Hepatic stellate cell (primary cell): ENCODE measurements at regions not wholly inside any gene's neighbourhood (a gene's known extent, or its start where the extent isn't known, plus 50 kb on each side); places are given as distances from the start of the nearest gene placed in this dataset.

Source experiments
- DNase-seq: peaks from one replicate; pipeline ENCODE4 v3.0.0; 2011; ENCODE audit warnings: low spot score

DNA sequence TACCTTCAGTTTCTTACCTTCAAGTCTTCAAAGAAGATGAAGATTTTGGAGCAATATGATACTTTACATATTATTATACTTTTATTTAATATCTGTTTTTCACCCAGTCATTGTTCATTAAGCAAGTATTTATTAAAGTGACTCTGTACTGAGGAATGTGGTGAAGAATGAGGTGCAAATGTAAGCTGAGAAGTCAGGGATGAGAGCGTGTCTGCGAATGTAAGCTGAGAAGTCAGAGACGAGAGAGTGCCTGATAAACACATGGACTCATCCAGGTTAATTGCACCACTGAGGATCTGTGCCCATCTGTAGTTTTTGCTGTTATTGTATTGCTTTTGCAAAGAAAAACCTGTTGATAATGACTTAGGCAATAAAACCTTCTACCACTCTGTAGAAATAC, 211.9 kb upstream of the FAR2 start:
- no peak for DNase-seq

DNA sequence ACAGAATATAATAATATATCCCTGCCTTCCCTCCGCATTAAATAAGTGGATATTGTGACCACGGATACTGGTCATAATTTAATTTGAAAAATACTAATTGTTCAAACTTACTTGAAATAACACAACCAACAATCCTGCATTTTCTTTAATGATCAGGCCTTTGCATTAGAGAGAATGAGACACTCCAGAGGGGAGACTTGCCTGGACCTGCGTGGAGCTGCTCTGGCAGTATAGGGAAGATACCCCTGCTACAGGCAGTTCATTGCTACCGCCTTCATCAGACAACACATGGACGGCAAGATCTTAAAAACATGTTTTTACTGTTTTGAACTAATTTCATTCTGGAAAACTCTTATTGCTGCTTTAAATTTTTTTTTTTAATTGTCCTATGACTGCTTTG, 211.0 kb upstream of the FAR2 start:
- no peak for DNase-seq

DNA sequence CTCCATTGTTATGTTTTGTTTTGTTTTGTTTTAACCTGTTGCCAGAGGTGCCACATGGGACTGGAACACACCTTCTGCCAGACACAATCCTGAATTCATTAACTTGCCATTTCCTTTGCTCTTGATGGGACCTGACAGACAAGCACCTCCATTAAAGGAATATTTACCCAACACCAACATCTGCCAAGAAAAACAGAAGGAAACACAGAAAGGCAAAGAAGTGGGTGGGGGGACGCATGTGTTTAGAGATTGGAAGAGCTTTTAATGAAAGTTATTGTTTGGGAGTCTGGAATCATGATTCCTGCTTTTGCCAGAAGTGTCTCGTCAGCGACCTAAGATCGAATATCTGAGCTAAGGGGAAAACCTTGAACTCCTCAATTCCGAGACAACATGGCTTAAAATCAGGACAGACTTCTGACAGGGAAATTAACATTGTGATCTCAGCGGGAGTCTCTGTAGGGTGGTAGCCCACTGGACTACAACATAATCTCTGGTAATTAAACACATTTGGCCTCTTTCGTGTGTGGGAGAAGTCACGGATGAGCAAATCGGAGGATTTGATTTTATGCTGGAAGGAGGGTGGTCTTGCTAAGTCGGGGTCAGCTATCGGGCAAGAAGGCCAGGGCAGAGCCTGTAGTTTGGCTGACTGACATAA, 210.4 kb upstream of the FAR2 start:
- no peak for DNase-seq

DNA sequence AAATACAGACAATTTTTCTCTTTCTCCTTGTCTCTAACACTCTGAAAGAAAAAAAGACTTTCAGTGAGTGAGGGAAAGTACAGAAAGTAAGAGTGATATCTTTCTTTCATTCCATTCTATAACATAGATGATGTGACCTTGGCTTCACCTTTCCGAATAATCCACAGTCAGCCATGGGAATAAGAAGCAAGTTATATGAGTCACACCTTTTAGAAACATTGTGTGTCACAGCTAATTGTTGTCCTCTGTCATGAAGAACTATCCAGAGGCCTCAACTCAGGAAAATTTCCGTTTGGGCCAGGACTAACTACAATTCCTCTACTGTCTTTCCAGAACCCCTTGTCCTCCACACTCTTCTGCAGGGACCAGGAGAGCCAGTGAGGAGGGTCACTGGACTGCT, 209.7 kb upstream of the FAR2 start:
- no peak for DNase-seq

DNA sequence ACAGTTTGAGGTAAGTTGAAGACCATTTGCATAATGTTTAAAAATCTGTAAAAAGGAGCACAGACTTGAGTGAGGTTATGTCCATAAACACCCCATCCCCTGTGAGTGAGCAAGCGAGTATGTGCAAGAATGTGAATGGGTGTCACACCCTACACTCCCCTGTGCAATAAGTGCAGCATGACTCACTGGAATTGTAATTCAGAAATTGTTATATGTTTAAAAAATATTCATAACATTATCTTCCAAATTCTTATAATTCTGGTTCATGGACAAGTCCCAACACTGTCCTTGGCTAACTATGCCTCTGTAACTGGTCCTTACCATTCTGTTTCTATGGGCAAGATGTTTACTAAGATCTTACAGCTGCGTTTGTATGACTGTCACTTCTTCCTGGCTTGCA, 207.8 kb upstream of the FAR2 start:
- DNase-seq: no peak

DNA sequence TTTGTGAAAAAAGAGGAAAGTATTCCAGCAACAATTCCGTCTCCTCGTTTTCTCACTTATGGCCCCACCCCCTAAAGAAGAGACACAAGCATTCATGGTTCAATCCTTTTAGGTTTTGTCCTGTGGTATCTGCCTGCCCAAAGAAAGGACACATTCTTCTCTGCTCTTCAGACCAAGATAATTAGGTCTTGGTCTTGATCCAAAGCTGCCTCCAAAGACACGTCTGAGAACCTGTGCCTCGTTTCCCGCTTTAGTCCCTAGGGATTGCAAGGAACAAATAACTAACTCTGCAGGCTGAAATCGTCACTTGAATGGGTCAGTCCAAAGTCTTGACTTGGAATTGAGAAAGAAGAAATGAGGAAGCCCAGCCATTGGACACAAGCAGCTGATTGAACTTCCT, 202.7 kb upstream of the FAR2 start:
- DNase-seq: no peak

DNA sequence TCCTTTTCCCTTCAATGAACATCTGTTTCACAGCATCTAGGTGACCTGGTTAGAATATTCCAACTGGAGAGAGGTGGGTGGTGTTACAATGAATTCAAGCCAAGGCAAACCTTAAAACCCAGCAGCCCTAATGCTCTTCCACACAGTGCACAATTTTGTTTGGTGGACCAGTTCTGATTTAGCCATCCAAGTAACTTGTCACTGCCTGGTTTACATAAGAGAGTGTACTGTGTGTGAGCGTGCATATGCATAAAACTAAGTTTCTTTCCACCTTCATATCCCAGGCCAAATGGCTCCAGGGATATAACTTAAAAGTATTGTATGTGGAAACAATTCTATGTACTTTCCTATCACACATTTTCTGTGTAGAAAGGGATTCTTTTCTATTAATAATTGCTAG, 200.4 kb upstream of the FAR2 start:
- no peak for DNase-seq

DNA sequence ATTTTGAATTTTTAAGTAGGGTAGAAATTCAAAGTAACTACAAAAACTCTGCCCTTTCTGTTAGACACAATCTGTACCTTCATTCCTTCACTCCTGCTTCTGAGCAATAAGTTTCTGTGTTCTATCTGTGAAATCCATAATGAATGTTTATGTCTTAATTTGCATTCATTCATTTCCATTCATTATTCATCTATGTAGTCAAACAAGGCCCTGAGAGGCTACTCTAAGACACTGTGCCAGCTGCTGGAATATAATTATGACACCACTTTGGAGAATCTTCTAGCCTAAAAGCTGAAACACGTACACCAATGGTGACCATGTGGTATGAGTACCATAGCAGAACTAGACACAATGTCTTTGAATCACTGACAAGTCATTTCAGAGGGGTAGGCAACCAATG, 199.9 kb upstream of the FAR2 start:
- DNase-seq: no peak

DNA sequence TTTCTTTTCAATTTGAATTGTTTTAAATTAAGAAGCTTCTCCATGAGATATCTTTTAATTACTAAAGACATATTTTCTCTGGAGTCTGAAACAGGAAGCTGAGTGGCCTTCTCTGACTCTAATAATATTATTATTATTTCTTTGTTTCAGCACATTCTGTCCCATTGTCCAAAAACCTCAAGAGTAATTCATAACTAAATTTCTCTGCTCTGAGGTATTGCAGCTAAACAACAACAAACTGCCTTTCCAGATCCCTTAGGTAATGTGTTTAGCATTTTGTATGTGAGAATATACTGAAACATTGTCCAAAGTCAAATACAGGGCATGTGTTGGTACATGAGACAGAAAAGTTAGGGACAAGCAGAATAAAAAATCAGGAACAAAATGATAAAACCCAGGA, 199.0 kb upstream of the FAR2 start:
- no peak for DNase-seq

DNA sequence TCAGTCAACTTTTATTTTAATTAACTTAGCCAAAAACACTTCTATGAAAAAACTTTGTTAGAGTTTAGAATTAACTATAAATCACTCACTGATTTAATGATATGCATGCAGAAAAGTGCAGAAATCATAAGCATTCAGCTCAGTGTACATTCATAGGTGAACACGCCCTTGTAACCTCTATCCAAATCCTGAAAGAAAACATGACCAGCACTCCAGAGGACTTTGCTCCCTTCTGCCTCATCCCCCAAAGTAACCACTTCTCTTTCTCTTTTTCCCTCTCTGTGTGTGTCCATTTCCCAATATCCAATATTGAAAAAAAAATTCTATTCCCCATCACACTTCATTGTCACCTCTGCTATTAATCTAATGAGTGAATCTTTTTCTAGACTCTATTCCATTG, 197.1 kb upstream of the FAR2 start:
- no peak for DNase-seq

DNA sequence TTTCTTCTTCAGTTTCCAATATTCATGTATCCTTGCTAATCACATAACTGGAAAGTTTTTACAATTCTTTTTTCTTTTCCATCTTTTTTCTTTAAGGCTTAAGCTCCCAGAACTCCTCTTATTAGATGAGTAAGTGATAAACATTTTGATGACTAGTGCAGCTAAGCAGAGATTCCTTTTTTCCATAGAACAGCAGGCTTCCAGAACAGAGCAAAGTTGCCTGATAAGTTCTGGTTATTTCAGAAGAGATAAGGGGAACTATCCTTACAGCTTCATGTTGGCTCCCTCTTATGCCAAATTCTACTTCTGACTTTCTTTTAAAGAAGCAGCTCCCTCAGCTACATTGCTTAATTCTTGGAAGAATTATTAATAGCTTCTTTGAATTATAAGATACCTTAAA, 194.7 kb upstream of the FAR2 start:
- DNase-seq: no peak

DNA sequence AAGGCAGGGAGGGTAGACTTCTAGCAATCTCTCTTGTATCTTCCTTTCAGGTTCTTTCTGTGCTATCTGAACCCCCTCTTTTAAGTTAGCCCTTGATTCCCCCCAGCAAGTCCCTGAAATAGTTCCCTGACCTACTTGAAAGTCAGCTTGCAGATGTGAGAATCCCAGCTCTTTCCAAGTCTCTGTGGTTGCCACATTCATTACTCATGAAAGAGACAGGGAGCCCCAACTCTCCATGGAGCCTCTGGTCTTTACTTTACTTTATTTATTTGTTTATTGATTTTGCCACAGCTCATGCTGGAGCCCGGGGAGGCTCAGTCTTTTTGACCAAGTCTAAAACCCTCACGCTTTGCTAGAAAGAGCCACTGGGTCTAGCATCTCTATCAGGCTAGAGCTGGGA, 193.6 kb upstream of the FAR2 start:
- no peak for DNase-seq

DNA sequence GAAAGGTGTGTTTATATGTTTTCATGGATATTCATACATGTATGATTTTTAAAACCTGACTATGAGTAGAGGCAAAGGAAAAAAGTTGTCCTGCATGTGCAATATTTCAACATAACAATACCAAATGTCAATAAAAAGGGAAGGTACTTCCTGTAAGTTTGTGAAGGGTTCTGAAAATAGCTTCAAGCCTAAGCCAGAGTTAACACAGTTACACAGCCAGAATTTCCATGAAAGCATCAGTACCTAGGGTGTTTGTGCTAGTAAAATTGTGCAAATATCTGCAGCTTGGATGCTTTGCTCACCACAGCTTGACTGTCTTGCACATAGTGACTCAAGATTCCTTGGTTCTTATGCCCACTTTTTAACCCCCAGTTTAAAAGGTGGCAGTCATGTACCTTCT, 193.1 kb upstream of the FAR2 start:
- DNase-seq: no peak

DNA sequence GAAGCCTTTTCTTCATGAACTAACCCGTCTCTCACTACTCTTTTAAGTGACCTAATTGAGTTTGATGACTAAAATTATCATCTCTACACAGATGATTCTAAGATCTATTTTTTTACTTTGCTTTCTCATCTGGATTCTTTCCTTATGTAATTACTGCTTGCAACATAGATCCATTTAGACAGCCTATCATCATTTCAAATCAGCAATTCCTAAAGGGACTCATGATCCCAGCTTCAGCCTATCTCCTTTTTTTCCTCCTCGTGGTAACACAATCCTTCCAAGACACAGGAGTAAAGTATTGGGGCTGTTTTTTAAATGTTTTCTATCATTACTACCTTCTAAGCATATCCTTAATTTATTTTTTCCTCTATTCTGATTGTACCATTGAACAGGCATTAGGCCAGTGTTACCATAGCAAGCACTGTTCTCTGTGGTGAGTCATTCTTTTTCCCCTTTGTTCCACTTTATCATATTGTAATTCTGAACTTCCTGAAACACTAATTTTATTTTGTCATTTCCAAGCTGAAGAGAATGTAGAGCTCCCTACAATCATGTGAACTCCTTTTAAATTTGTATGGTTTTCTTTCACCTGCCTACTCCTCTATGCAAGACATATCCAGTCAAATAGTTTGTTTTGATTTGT, 190.4 kb upstream of the FAR2 start:
- DNase-seq: no peak

DNA sequence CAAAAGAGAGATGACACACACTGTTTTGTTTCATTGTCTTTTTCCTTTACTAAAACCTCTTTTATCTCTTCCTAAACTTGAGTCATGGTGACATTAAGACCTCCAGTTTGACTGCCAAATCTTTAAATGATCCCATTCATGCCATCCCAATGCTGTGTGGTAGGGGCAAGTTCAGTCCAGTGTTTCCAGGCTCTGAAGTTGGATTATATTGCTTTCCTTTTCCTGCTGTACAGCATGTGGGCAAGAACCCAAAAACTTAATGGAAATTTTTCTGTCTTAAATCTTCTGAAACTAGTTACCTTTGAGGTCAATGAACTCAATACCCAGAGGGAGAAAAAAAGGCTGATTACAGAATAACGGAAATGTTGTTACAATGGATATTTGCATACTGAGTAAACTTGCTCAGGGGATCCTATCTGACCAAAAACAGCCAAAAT, 187.1 kb upstream of the FAR2 start:
- no peak for DNase-seq

DNA sequence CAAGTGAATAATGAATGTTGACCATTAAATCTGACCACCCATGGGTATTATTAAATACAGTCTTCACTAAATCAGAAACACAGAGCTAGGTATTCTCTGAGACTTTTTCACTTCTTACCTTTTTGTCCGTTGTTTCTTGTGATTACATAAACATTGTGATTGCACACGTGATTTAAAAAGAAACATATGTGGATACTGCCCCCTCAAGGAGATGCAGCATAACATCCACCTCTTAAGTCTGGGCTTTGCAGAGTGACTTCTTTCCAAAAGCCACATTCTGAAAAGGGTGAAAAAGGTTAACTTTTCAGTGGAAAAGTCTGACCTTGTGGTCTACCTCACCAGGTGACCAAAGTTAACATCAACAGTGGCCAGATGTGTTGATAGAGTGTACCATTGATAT, 185.5 kb upstream of the FAR2 start:
- DNase-seq: no peak

DNA sequence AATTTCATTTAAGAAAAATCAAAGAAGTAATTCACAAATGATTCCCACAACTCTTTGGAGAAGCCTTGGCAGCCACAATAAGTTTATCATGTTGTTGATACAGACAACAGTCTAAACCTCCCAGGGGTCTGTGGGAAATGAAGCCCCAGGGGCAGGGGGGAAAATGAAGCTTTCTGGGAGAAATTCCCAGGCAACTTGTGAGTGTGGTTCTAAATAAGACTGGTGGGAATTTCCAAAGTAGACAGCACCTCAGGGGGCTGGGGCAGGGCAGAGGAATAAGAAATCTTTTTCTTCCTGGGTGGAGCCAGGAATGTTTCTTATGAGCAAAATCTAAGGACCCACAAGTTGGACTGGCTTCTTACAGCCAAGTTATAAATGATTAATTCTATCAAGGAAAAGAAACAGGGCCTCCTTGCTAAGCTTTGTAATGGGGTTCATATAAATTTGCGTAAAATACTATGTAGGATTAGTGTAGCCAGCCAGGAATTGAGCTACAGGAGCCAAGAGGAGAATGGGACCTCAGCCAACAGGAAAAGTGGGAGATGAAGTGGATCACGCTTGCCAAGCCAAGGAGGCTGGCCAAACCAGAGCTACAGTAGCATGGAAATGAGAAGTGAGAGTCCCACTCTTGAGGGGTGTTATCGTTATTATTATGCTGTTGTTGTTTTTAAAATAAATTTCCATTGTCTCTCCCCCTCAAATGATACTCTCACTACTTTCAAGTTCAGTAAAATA, 182.9 kb upstream of the FAR2 start:
- no peak for DNase-seq

DNA sequence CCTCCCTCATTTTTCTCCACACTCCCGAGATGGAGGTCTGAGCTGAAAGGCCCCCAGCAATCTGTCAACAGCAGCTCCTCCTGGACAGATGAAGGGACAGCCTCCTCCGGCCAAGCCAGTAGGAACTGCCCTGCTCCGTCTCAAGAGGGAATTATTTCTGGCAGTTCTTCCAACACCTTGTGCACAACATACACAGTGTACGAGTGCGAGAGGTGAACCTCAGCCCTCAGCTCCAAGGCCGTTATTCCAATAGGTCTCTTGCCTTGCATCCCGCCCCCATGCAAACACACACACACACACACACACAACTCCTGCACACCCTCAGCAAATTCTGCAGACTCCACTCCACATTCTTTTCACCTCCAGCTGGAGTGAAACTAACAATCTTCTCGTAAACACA, 181.7 kb upstream of the FAR2 start:
- DNase-seq: no peak

DNA sequence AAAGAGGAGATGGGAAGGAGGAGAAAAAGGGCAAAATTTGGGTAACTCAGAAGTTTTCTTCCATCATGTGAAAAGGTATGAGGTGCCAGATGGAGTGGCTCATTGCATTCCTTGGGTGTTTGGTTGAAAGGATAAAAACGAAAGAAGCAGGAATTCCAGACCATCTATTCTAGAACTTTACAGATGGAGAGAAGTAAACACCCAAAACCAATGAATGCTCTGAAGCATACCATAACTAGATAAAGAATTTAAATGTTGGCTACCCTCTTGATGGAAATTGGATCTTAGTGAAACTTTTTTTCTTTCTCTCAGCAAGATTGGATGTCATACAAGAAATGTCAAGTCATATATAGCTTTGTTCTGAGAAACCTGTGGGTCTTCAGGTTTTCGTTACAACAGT, 175.6 kb upstream of the FAR2 start:
- no peak for DNase-seq

DNA sequence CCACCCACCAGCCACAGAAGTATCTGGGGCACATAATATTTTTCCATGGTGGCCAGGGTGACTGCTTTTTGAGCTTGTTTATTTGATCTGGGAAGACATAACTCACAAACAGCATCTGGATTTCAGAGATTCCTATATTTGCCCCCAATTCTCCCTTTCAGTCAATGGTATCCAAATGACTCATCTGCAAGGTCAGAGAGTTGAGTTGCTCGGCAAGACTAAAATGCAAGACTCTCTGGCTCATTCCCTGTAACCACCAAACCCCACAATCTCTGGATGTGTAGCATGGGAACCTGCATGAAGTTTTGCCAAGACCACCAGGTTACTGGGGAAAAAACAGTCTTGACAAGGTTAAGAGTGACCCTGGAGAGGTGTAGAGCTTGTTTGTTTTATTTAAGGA, 174.9 kb upstream of the FAR2 start:
- DNase-seq: peak; percentile 36

DNA sequence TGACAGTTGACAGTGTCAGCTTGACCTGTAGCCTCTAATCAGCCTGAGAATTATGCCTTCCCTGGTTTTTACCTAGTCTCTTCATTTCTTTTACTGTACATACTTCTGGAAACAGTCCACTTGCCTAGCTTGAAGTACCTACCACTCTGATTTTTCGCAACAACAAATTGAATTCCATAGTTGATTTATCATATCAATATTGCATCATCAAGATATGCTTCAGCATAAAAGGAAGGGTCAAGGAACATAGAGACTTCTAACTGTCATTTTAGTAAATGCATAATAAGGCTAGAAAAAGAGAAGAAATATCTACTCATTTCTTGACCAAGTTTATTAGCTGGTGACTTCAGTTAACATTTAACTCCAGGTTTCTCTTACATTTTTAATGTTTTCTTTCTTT, 174.2 kb upstream of the FAR2 start:
- no peak for DNase-seq

DNA sequence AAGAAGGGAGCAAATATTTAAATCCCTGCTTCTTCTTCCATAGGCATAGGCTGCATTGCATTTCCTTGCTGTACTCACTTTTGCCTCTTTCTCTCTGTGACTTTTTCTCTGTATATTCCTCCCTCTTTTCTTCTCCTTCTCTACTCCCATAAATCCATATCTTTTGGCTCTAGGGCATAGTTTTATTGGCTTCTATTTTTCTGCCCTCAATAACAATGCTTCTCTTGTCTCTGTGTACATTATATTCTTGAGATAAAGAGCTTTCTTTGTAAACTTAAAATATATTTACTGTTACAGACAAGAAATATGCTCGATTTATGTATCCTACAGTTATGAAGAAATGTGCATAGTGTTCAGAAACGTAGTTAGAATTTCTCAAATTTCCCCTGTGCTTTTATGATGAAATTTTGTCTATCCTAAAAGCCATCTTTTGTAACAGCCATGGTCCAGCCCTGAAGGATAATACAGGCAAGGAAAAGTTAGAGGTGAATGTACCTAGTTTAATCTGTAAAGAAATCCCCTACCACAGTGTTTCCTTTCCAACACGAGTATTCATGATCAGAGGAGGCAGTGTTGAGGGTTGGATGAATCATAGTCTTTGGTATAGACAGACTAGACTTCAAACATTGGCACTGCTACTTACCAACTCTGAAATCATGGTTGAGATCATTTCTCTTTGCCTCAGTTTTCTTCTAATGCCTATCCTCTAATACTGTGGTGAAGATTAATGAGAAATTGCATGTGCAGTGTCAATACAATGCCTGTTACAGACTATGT, 173.3 kb upstream of the FAR2 start:
- DNase-seq: no peak

DNA sequence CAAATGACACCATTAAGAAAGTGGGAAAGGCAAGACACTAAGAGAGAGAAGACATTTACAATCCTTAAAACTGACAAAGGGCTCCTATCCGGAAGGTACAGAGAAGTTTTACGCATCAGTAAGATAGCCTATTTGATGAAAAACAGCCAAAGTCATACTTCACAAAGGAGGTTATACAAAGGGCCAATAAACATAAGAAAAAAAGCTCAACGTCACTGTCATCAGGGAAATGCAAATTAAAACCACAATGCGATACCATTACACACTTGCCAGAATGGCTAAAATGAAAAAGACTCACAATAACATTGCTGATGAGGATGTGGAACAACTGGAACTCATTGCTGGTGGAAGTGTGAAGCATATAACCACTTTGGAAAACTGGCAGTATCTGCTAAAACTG, 168.6 kb upstream of the FAR2 start:
- DNase-seq: no peak
